ENCODE measurements at regions not wholly inside any gene's neighbourhood (a gene's known extent, or its start where the extent isn't known, plus 50 kb on each side); places are given as distances from the start of the nearest gene placed in this dataset.

DNA sequence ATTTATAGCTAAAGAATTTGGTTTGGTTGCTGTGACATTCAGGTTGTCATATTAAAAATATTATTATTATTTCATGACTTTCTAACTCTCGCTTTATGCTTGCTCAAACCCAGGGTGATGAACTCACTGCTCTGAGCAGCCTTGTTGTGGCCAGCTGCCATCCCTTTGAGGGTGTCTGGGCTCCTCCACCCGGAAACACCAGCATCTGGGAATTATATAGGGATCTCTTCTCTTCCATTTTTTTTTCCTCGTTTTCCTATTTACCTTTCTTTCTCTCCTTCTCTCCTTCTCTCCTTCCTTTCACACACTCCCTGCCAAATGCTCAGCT, 355.8 kb upstream of the SMARCA2 start:
- TF ChIP-seq POLR2A (IDR thresholded peaks at IDR 0.05), result no peak
- no peak for TF ChIP-seq POLR2AphosphoS5 (IDR thresholded peaks at IDR 0.05)
- TF ChIP-seq CTCF (IDR thresholded peaks at IDR 0.05), result no peak
